ENCODE measurements at regions not wholly inside any gene's neighbourhood (a gene's known extent, or its start where the extent isn't known, plus 50 kb on each side); places are given as distances from the start of the nearest gene placed in this dataset.
"Not testable (repeated sequence)": the region's sequence is repeated elsewhere in the genome, so short reads cannot be mapped to it uniquely, and the experiment has no call there.

GRCh38 chr3:10707400-10708215, 108.4 kb upstream of the SLC6A11 start:
- DNase-seq: no peak

GRCh38 chr3:10708216-10708893, 107.7 kb upstream of the SLC6A11 start:
- no peak for DNase-seq

- DNase-seq: no peak
Observed at GRCh38 chr3:10709110-10709781, 106.8 kb upstream of the SLC6A11 start.

GRCh38 chr3:10712121-10712520, 103.9 kb upstream of the SLC6A11 start:
- no peak for DNase-seq

DNA sequence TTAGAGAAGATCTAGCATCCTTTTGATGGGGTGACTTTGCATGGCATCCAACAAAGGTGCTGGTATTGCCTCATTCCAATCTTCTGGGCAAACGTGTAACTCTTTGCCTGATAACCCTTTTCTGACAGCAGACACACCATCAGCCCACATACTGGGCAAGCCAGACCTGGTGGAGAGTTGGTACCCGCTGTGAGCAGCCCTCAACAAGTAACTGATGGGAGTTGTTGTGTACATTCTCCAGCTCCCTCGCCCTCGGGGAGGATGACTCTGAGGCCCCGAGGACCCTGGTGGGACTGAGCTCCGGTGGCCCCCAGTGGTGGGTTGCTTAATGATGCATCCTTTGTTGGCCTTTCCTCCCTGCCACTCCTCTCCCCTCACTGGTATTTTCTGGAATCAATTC, 102.4 kb upstream of the SLC6A11 start:
- no peak for DNase-seq

GRCh38 chr3:10715886-10716285, 100.1 kb upstream of the SLC6A11 start:
- DNase-seq: no peak

DNA sequence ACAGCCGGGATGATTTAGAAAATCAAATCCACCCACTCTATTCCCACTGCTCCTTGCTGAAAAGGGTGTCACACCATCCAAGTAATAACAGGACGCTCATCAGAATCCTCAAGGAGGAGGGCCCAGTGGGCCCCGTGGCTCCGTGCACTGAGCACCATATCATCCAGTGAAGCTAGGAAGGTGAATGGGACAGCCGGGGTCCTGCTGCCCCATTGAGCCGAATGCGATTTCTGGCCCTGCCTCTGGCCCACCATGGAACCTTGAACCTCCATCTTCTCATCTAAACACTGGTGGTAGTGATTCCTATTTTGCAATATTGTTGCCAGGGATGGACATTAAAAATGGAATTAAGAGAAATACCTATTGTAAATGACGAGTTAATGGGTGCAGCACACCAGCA, 99.1 kb upstream of the SLC6A11 start:
- DNase-seq: no peak

GRCh38 chr3:10717756-10718155, 98.3 kb upstream of the SLC6A11 start:
- no peak for DNase-seq

DNA sequence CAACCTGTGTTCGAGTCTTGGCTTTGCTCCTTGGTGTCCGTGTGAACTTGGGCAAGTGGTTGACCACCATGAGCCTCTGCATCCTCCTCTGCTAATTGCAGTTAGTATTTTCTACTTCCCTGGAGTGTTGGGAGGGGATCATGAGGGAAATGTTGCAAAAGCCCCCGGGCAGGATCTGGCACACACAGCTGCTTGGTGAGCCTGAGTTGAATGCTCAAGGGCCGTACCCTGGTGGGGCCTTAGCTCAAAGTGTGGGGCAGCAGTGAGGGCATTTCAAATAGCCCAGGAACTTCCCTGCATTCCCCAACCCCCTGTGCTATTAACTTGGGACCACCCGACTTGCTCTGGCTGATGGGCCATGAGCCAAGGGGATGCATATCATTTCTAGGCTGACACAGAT, 94.9 kb upstream of the SLC6A11 start:
- no peak for DNase-seq

- DNase-seq: no peak
Observed at GRCh38 chr3:10722911-10723310, 93.1 kb upstream of the SLC6A11 start.

DNA sequence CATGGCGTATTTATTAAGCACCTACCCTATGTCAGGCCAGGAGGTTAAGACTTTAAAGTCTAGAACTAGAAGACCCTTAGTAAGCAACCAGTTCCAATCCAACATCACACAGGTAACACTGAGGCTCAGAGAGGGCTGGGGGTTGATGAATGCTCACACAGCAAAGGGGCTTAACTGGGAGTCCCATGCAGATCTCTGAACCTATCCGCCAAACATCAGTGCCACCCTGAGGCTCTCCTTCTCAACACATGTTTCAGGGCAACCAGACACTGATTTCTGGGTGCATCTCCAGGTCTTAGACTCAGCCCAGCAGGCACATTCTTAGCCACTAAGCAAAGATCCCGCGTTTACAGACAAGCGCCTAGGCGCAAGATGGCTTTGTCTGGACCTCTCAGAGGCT, 92.0 kb upstream of the SLC6A11 start:
- DNase-seq: no peak

GRCh38 chr3:10725067-10725466, 91.0 kb upstream of the SLC6A11 start:
- DNase-seq: no peak

- DNase-seq: no peak
Observed at GRCh38 chr3:10725846-10726245, 90.2 kb upstream of the SLC6A11 start.

GRCh38 chr3:10726787-10727186, 89.2 kb upstream of the SLC6A11 start:
- no peak for DNase-seq

GRCh38 chr3:10729439-10729838, 86.6 kb upstream of the SLC6A11 start:
- no peak for DNase-seq

DNA sequence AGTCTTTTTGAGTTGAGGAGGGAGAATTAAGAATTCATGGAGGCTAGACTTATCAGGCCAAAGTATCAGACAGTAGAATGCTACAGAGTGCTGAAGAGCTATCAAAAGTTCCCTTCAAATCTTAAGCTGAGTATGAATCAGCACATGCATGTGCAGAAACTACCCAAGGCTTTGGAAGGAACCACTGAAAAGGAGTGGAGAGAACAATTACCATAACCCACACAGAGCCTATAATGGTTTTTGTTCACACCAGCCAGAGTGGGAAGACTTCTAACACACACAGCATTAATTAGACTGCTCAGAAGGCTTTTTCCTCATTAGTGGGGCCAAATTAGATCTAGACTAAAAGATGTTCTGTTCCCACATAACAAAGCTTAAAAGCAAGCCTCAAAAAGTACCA, 83.7 kb upstream of the SLC6A11 start:
- no peak for DNase-seq

DNA sequence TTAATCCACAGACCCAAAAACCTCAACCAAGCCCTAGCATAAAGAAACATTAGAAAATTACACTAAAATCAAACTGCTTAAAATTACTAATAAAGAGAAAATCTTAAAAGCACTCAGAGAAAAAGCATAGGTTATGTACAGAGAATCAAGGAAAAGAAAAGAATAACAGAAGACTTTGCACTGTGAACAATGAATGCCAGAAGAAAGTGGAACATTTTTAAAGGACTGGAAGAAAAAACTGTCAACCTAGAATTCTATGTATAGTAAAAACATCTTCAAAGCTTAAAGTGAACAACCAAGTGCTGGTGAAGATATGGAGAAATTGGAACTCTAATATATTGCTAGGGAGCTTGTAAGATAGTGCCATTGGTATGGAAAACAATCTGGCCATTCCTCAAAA, 82.7 kb upstream of the SLC6A11 start:
- DNase-seq: no peak

DNA sequence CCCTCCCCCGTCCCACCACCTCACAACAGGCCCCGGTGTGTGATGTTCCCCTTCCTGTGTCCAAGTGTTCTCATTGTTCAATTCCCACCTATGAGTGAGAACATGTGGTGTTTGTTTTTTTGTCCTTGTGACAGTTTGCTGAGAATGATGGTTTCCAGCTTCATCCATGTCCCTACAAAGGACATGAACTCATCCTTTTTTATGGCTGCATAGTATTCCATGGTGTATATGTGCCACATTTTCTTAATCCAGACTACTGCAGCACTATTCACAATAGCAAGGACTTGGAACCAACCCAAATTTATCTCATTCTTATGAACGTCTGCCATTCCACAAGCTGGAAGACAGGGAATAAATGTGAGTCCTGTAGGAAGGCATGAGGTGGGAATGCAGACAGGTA, 79.6 kb upstream of the SLC6A11 start:
- DNase-seq: not testable (repeated sequence)

DNA sequence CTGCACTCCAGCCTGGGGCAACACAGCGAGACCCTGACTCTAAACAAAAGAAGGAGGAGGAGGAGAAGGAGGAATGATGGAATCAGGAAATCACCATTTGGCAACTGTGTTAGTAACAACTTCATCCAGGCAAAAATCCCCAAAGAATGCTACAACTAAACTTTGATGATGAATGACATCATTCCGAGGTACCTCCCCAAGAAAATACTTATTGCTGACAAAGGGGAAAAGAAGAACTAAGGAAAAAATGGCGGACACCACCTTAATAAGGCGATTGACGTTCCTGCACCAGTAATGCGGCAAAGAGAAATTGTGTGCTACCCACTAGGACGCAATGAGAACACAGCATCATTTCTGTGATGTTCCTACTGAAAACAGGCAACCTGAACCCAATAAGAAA, 78.2 kb upstream of the SLC6A11 start:
- DNase-seq: no peak

- DNase-seq: peak; percentile 61 to 62
Observed at GRCh38 chr3:10738688-10739372, 77.2 kb upstream of the SLC6A11 start.

DNA sequence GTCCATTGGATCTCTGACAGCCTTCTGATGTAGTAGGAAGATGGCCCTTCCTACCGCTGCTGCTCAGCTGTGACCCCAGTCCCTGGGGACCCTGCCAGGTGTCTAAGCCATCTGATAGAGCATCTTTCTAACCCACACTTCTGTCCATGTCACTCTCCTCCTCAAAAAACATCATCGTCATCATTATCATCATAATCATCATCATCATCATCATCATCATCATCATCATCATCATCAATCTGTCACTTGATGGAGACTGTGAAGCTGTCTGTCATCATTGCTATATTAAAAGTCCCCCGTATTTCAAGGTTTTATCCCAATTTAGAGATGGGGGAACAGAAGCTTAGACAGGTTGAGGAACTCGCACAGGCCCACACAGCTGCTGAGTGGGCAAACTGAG, 75.1 kb upstream of the SLC6A11 start:
- no peak for DNase-seq

DNA sequence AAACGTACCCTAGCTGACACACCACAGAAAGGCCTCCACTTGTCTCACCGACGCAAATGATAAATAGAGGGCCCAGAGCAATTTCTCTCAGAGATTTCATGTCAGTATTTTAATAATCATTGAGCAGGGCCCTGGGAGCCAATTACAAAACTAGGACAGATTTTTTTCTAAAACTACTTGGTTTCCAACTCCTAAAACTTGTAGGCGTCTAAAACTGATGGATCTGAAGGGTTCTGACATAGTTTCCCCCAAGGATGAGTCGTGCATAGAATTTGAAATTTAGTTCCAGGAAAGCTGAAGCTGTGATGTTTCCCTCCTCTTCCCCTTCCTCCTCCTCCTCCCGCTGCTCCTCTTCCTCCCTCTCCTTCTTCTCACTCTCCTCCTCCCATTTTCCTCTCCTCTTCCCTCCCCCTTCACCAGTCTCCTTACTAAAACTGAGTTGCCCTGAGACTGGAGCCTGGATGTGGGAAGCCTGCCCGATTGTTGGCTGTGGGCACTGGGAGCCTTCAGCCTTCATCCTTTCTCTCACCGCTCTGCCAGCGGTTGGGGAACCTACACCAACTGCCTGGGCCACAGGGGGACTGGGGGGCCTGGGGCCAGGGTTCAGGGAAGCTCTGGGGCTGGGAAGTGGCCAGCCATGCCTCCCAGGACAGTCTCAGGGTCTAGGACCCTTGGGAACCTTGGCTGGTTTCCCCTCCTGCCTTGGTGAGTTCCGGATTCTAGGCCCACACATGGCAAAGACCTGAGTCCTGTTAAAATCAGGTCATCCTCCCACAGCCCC, 73.9 kb upstream of the SLC6A11 start:
- no peak for DNase-seq

All from CD4-positive, alpha-beta T cell treated with Interleukin-4 for 1 hour (primary cell).